Transverse colon (tissue), 4 donors: ENCODE measurements at regions not wholly inside any gene's neighbourhood (a gene's known extent, or its start where the extent isn't known, plus 50 kb on each side); places are given as distances from the start of the nearest gene placed in this dataset.

Experiments used
- DNase-seq: peaks from one replicate; pipeline ENCODE4 v3.0.0-alpha.2; 2019
- H3K27ac ChIP-seq, 4 donors: fragments of 200-600 bp; sonication (generic); 2 replicates each; pipeline ENCODE4 v1.5.1; 2016 to 2018; ENCODE audit warnings: inconsistent platforms in 4 of 4
- H3K27me3 ChIP-seq: fragments of 200-600 bp; sonication (generic); 2 replicates; pipeline ENCODE4 v1.5.1; 2017; ENCODE audit warnings: inconsistent platforms
- H3K36me3 ChIP-seq, 4 donors: fragments of 200-600 bp; sonication (generic); 2 replicates each; pipeline ENCODE4 v1.5.1; 2017 to 2019; ENCODE audit warnings: inconsistent platforms in 4 of 4
- H3K4me1 ChIP-seq, 4 donors: fragments of 200-600 bp; sonication (generic); 2 replicates each; pipeline ENCODE4 v1.5.1; 2017 to 2020; ENCODE audit warnings: inconsistent platforms in 4 of 4
- H3K4me3 ChIP-seq, 4 donors: fragments of 200-600 bp; sonication (generic); 1 replicate in 1 of 4; 2 replicates in 3 of 4; pipeline versions ENCODE4 v1.5.1 to v1.6.1; 2017 to 2019; ENCODE audit warnings: inconsistent platforms in 4 of 4
- H3K9me3 ChIP-seq, 2 donors: fragments of 200-600 bp; sonication (generic); 2 replicates each; pipeline ENCODE4 v1.5.1; 2017 to 2019; ENCODE audit warnings: inconsistent platforms in 2 of 2
- EP300 ChIP-seq: sonication (generic); formaldehyde crosslinking; IDR thresholded peaks from one replicate; pipeline ENCODE4 v1.6.1; 2017; ENCODE audit warnings: antibody characterized with exemption, low read depth
- POLR2A ChIP-seq: fragments of 450-650 bp; IDR thresholded peaks from one replicate; pipeline ENCODE4 v1.6.1; 2016; ENCODE audit warnings: antibody characterized with exemption, mild to moderate bottlenecking, moderate library complexity
- POLR2AphosphoS5 ChIP-seq, 3 donors: sonication (generic); formaldehyde crosslinking; IDR thresholded peaks; one replicate each; pipeline ENCODE4 v1.6.1; 2016; ENCODE audit warnings: antibody characterized with exemption in 3 of 3
- WGBS, 2 donors: methylation state at CpG; one replicate each; pipeline ENCODE4 v1.1.5; 2018; ENCODE audit warnings: low coverage in 1 of 2; 5-methylcytosine and 5-hydroxymethylcytosine counted together
- in situ Hi-C, 4 donors: fragments of 200-750 bp; cut with MboI; loops; one replicate each; pipeline versions ENCODE4 v1.15.0 to v1.15.1; 2017; ENCODE audit warnings: low sequenced_read_pairs in 3 of 4, low pct_ligation_motif_present in 1 of 4, low pct_unique_long_range_greater_than_20kb in 1 of 4
- intact Hi-C: fragments of 100-400 bp; cut with DNase I; formaldehyde crosslinking; loops from one replicate; pipeline ENCODE4 v1.15.1; 2023; ENCODE audit warnings: low total_unique reads
- TF ChIP-seq, protein P1 (sequence below), 5 experiments: fragments of 200-600 bp in 3 of 5; fragments of 450-650 bp in 2 of 5; sonication (generic) in 3 of 5; IDR thresholded peaks; 1 replicate in 2 of 5; 2 replicates in 3 of 5; pipeline ENCODE4 v1.5.1; 2016 to 2017; ENCODE audit warnings: antibody characterized with exemption in 5 of 5, inconsistent platforms in 3 of 5, mild to moderate bottlenecking in 2 of 5, moderate library complexity in 1 of 5

DNA sequence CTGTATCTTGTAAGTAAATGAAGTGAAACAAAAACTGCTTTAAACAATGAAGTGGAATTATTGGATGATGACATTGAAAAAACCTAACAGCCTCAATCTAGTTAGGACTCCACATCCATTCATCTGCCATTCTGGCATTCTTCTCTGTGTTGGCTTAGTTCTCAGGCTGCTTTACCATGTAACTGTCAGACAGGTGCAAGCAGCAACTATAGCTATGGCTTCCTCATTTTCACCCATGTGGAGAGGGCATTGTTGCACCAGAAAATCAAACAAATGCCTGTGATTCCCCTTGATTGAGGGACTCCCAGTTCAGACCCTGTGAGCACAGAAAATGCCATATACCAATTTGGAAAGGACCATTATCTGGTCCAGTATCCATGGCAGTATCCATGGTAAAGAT, 129.5 kb upstream of the NYAP2 start:
- H3K36me3 ChIP-seq: no peaks in the 10 kb centered on the region
- no peak overlapping the region for H3K4me3 ChIP-seq
- H3K27me3 ChIP-seq: no peaks in the 10 kb centered on the region
- no peaks in the 10 kb centered on the region for H3K4me1 ChIP-seq
- in situ Hi-C loops (no loop called here), intact Hi-C loops (no loop called here)
- no peaks in the 10 kb centered on the region for H3K9me3 ChIP-seq
- no peak overlapping the region for H3K27ac ChIP-seq
- TF ChIP-seq POLR2AphosphoS5 (IDR thresholded peaks at IDR 0.05) (no peak), EP300 (no peak), POLR2A (no peak)
- TF ChIP-seq, protein P1, sequence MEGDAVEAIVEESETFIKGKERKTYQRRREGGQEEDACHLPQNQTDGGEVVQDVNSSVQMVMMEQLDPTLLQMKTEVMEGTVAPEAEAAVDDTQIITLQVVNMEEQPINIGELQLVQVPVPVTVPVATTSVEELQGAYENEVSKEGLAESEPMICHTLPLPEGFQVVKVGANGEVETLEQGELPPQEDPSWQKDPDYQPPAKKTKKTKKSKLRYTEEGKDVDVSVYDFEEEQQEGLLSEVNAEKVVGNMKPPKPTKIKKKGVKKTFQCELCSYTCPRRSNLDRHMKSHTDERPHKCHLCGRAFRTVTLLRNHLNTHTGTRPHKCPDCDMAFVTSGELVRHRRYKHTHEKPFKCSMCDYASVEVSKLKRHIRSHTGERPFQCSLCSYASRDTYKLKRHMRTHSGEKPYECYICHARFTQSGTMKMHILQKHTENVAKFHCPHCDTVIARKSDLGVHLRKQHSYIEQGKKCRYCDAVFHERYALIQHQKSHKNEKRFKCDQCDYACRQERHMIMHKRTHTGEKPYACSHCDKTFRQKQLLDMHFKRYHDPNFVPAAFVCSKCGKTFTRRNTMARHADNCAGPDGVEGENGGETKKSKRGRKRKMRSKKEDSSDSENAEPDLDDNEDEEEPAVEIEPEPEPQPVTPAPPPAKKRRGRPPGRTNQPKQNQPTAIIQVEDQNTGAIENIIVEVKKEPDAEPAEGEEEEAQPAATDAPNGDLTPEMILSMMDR (IDR thresholded peaks at IDR 0.05): no peak
- DNase-seq: no peak

DNA sequence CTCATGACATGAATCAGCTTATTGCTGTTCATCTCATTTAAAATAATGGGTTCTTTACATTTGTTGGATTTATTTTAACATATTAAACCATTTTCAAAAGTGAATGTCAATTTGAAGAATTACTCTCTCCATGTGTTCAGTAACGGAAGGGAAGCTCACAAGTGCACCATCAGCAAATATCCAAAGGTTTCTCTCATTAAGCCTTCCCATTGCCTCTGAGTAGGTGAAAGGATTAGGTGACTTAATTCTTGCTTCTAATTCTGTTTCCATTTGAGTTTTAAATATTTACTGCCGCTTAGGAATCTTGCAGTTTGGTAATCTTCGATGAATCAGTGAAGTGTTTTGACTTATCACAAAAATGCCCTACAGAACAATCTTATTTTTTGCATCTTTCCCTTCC, 145.1 kb upstream of the NYAP2 start:
- no peak overlapping the region for H3K4me3 ChIP-seq
- intact Hi-C loops (no loop called here), in situ Hi-C loops (no loop called here)
- H3K27me3 ChIP-seq: no peaks in the 10 kb centered on the region
- no peaks in the 10 kb centered on the region for H3K36me3 ChIP-seq
- TF ChIP-seq POLR2AphosphoS5 (IDR thresholded peaks at IDR 0.05) (no peak), POLR2A (no peak), EP300 (no peak)
- TF ChIP-seq, protein P1 (IDR thresholded peaks at IDR 0.05): no peak
- H3K27ac ChIP-seq: no peak overlapping the region
- DNase-seq: no peak
- no peaks in the 10 kb centered on the region for H3K9me3 ChIP-seq
- 59 to 63% methylated on average over 3 of the region's 3 CpGs for WGBS, 2 donors
- H3K4me1 ChIP-seq: no peaks in the 10 kb centered on the region

DNA sequence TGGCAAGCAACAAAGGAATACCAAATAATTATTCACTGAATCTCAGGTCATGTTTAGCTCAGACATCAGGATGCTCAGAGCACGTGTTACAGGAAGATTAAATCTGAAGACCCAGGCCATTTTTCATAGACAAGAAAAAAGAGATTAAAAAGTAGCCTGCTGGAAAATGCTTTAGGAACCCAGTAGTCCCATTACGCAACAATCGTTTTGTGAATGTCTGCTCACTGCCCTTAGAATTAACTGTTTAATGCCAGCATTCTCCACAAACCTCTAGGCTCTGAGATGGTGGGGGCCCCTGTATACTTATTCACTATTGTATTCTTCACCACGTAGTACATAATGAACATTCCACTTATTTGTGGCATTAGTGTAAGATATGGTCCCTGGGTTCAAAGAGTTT, 154.6 kb upstream of the NYAP2 start:
- no peak for DNase-seq
- intact Hi-C loops: no loop called here
- H3K4me1 ChIP-seq: no peaks in the 10 kb centered on the region
- no peak overlapping the region for H3K4me3 ChIP-seq
- H3K9me3 ChIP-seq: no peaks in the 10 kb centered on the region
- H3K27me3 ChIP-seq: no peaks in the 10 kb centered on the region
- in situ Hi-C loops: no loop called here
- 51 to 53% methylated on average over 4 of the region's 4 CpGs for WGBS, 2 donors
- no peak for TF ChIP-seq EP300
- TF ChIP-seq POLR2AphosphoS5 (IDR thresholded peaks at IDR 0.05): no peak
- TF ChIP-seq POLR2A: no peak
- TF ChIP-seq, protein P1 (IDR thresholded peaks at IDR 0.05): no peak
- H3K36me3 ChIP-seq: no peaks in the 10 kb centered on the region
- H3K27ac ChIP-seq: no peak overlapping the region

DNA sequence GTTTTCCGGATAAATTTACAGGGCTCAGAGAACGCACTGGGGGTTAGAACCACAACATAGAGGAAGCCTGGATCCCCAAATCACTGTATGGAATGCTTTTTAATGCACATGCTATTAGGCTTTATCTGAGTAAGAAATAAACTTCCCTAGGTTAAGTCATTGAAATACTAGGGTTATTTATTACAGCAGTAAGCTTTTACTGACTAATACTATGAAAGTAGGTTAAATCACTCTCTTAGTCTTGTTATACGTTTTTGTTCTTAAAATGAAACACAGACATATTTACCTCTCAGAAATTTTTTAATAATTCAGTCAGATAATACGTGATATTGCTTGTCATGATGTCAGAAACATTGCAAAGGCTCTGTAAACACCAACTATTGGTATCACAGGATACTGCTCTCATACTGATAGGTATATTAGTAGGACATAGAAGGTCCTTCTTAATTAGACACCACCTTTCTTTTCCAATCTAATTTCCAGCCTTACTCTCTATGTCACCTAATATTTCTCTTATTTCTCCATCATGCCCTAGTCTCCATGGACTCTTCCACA, 162.7 kb upstream of the NYAP2 start:
- intact Hi-C loops: no loop called here
- H3K9me3 ChIP-seq: no peaks in the 10 kb centered on the region
- WGBS, 2 donors: 51 to 60% methylated on average over 4 of the region's 4 CpGs

More for the DNA sequence above, 162.7 kb upstream of the NYAP2 start:
- Histone ChIP-seq H3K27ac (no peak overlapping the region), H3K27me3 (no peaks in the 10 kb centered on the region), H3K36me3 (no peaks in the 10 kb centered on the region), H3K4me1 (no peaks in the 10 kb centered on the region), H3K4me3 (no peak overlapping the region)
- in situ Hi-C loops: no loop called here
- no peak for DNase-seq
- TF ChIP-seq POLR2AphosphoS5 (IDR thresholded peaks at IDR 0.05) (no peak), EP300 (no peak), POLR2A (no peak)
- TF ChIP-seq, protein P1 (IDR thresholded peaks at IDR 0.05): no peak
